ENCODE measurements at regions not wholly inside any gene's neighbourhood (a gene's known extent, or its start where the extent isn't known, plus 50 kb on each side); places are given as distances from the start of the nearest gene placed in this dataset.
A peak's percentile ranks its signal among the peaks of the same experiment; 100 is the strongest.

- no peak for TF ChIP-seq CTCF (IDR thresholded peaks at IDR 0.05)
- no peaks in the 10 kb centered on the region for H3K27me3 ChIP-seq
- peaks cover 0 to under 1% of the 10 kb centered on the region in 2 donors for H3K4me1 ChIP-seq
- no peaks in the 10 kb centered on the region for H3K36me3 ChIP-seq
- DNase-seq (ENCODE audit: low spot score in 2 of 2) = no peak
- intact Hi-C loops (cut with DNase I) = no loop called here
- no peaks in the 10 kb centered on the region for H3K9me3 ChIP-seq
- H3K4me3 ChIP-seq = no peak overlapping the region
- no peak overlapping the region for H3K27ac ChIP-seq
Observed at GRCh38 chr5:110099572-110099971, 409.8 kb downstream of the MAN2A1 start.

- no peak overlapping the region for H3K27ac ChIP-seq
- H3K9me3 ChIP-seq = no peaks in the 10 kb centered on the region
- peaks cover 0 to 16% of the 10 kb centered on the region in 2 donors for H3K4me1 ChIP-seq
- no peak overlapping the region for H3K4me3 ChIP-seq
- no peaks in the 10 kb centered on the region for H3K27me3 ChIP-seq
- no peak for DNase-seq (ENCODE audit: low spot score in 2 of 2)
- intact Hi-C loops (cut with DNase I) = loop anchor here (2.0 kb wide), 1 partner anchor 14 kb away; no protein-coding TSS in a partner anchor
- no peaks in the 10 kb centered on the region for H3K36me3 ChIP-seq
- TF ChIP-seq CTCF (IDR thresholded peaks at IDR 0.05) = no peak
Observed at GRCh38 chr5:110103081-110103480, 413.4 kb downstream of the MAN2A1 start.

- Histone ChIP-seq H3K36me3 (no peaks in the 10 kb centered on the region), H3K27me3 (no peaks in the 10 kb centered on the region), H3K4me1 (peaks cover 0 to 16% of the 10 kb centered on the region in 2 donors), H3K4me3 (no peak overlapping the region), H3K9me3 (no peaks in the 10 kb centered on the region), H3K27ac (no peak overlapping the region)
- DNase-seq (ENCODE audit: low spot score in 2 of 2) = no peak
- intact Hi-C loops (cut with DNase I) = no loop called here
- no peak for TF ChIP-seq CTCF (IDR thresholded peaks at IDR 0.05)
Observed at GRCh38 chr5:110104060-110104725, 414.5 kb downstream of the MAN2A1 start.

- Histone ChIP-seq H3K27me3 (no peaks in the 10 kb centered on the region), H3K27ac (no peak overlapping the region), H3K4me1 (peaks cover 0 to 16% of the 10 kb centered on the region in 2 donors), H3K36me3 (no peaks in the 10 kb centered on the region), H3K9me3 (no peaks in the 10 kb centered on the region), H3K4me3 (no peak overlapping the region)
- DNase-seq (ENCODE audit: low spot score in 2 of 2) = no peak
- intact Hi-C loops (cut with DNase I) = loop anchor here (5.0 kb wide), 2 partner anchors 53 to 103 kb away; no protein-coding TSS in a partner anchor
- TF ChIP-seq CTCF (IDR thresholded peaks at IDR 0.05) = no peak
Observed at GRCh38 chr5:110104726-110105669, 415.3 kb downstream of the MAN2A1 start.

- H3K27me3 ChIP-seq = no peaks in the 10 kb centered on the region
- no peak overlapping the region for H3K4me3 ChIP-seq
- no peaks in the 10 kb centered on the region for H3K36me3 ChIP-seq
- H3K4me1 ChIP-seq = peaks cover 0 to 16% of the 10 kb centered on the region in 2 donors
- intact Hi-C loops (cut with DNase I) = loop anchor here (5.0 kb wide), 2 partner anchors 53 to 103 kb away; no protein-coding TSS in a partner anchor
- H3K27ac ChIP-seq = no peak overlapping the region
- TF ChIP-seq CTCF (IDR thresholded peaks at IDR 0.05) = no peak
- peak; percentile 25 to 84 for DNase-seq (ENCODE audit: low spot score in 2 of 2)
- no peaks in the 10 kb centered on the region for H3K9me3 ChIP-seq
Observed at GRCh38 chr5:110105692-110106091, 416.0 kb downstream of the MAN2A1 start.
